MM.1S (cell line): ENCODE measurements at regions not wholly inside any gene's neighbourhood (a gene's known extent, or its start where the extent isn't known, plus 50 kb on each side); places are given as distances from the start of the nearest gene placed in this dataset.

Experiments used
- DNase-seq: peaks from one replicate; pipeline ENCODE4 v3.0.0-alpha.2; 2015
- H2AFZ ChIP-seq: fragments of 300-600 bp; sonication (generic); 2 replicates; pipeline ENCODE4 v1.6.0; 2016; ENCODE audit warnings: antibody characterized with exemption, low read length
- H3F3A ChIP-seq: fragments of 300-600 bp; sonication (generic); 2 replicates; pipeline ENCODE4 v1.6.1; 2016; ENCODE audit warnings: mild to moderate bottlenecking, antibody characterized with exemption, low read length, moderate library complexity, mixed read lengths; ENCODE audit not compliant: insufficient read depth
- H3K27ac ChIP-seq: fragments of 300-600 bp; sonication (generic); 2 replicates; pipeline ENCODE4 v1.5.1; 2016; ENCODE audit warnings: mild to moderate bottlenecking, low read length
- H3K27me3 ChIP-seq: fragments of 300-600 bp; sonication (generic); replicated peaks from 2 replicates; pipeline ENCODE4 v1.6.0; 2016; ENCODE audit warnings: low read length; ENCODE audit not compliant: insufficient read depth
- H3K36me3 ChIP-seq: fragments of 300-600 bp; sonication (generic); replicated peaks from 2 replicates; pipeline ENCODE4 v1.6.1; 2016; ENCODE audit warnings: mild to moderate bottlenecking, low read length, mixed read lengths; ENCODE audit not compliant: insufficient read depth
- H3K4me1 ChIP-seq: fragments of 300-600 bp; sonication (generic); 2 replicates; pipeline ENCODE4 v1.6.1; 2016; ENCODE audit warnings: low read length, mixed read lengths
- H3K4me2 ChIP-seq: fragments of 300-600 bp; sonication (generic); 2 replicates; pipeline ENCODE4 v1.6.0; 2016; ENCODE audit warnings: low read depth, low read length
- H3K4me3 ChIP-seq: fragments of 300-600 bp; sonication (generic); 2 replicates; pipeline ENCODE4 v1.5.1; 2016; ENCODE audit warnings: low read length, mixed read lengths
- H3K79me2 ChIP-seq: fragments of 300-600 bp; sonication (generic); 2 replicates; pipeline ENCODE4 v1.6.1; 2016; ENCODE audit warnings: mixed run types, low read length, mixed read lengths
- H3K9ac ChIP-seq: fragments of 300-600 bp; sonication (generic); 2 replicates; pipeline ENCODE4 v1.6.1; 2016; ENCODE audit warnings: low read length, mixed read lengths
- H3K9me2 ChIP-seq: fragments of 300-600 bp; sonication (generic); replicated peaks from 2 replicates; pipeline ENCODE4 v1.6.1; 2016; ENCODE audit warnings: mild to moderate bottlenecking, low read length, mixed read lengths; ENCODE audit not compliant: insufficient read depth
- H3K9me3 ChIP-seq: fragments of 300-600 bp; sonication (generic); replicated peaks from 2 replicates; pipeline ENCODE4 v1.6.1; 2016; ENCODE audit warnings: mild to moderate bottlenecking, low read length, mixed read lengths; ENCODE audit not compliant: insufficient read depth
- H4K20me1 ChIP-seq: fragments of 300-600 bp; sonication (generic); 2 replicates; pipeline ENCODE4 v1.6.1; 2016; ENCODE audit warnings: mild to moderate bottlenecking, low read length, moderate library complexity, mixed read lengths; ENCODE audit not compliant: insufficient read depth
- EZH2 ChIP-seq: fragments of 300-600 bp; sonication (generic); optimal IDR thresholded peaks from 2 replicates; pipeline ENCODE3; 2017; ENCODE audit warnings: low read depth, mild to moderate bottlenecking, antibody characterized with exemption, low read length, mixed read lengths
- EZH2phosphoT487 ChIP-seq: fragments of 300-600 bp; sonication (generic); IDR thresholded peaks from 2 replicates; pipeline ENCODE4 v1.6.1; 2018; ENCODE audit warnings: antibody characterized with exemption, low read length
- TF ChIP-seq, protein P1 (sequence below): fragments of 300-600 bp; sonication (generic); IDR thresholded peaks from 2 replicates; pipeline ENCODE4 v1.5.1; 2016; ENCODE audit warnings: antibody characterized with exemption, low read length, mixed read lengths

DNA sequence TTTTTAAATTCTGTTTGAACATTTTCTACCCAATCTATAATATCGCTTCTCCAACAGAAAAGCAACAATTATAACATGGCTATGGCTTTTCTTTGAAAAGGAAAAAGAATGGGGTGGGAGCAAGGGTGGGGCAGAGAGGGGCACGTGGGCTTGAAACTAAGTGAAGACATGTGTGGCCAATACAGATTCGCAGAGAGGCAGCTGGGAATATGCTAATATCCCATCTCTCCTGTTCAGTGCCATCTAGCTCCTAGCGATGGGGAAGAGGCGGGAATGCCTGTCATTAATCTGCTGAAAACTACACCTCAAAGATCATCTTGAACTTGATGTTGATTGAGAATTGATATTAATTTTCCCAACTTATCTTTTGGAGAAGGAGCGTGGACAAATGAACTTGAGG is 65.5 kb upstream of the ITGA6 start:
- Histone ChIP-seq H3K9ac (no peak overlapping the region), H3F3A (no peaks in the 10 kb centered on the region), H3K4me3 (no peak overlapping the region), H3K4me2 (no peak overlapping the region), H3K27ac (no peak overlapping the region), H3K4me1 (no peaks in the 10 kb centered on the region), H2AFZ (no peak overlapping the region), H3K9me3 (no peaks in the 10 kb centered on the region), H3K27me3 (no peaks in the 10 kb centered on the region), H4K20me1 (no peaks in the 10 kb centered on the region), H3K36me3 (no peaks in the 10 kb centered on the region), H3K9me2 (no peaks in the 10 kb centered on the region), H3K79me2 (no peaks in the 10 kb centered on the region)
- TF ChIP-seq EZH2phosphoT487 (no peak), EZH2 (no peak)
- TF ChIP-seq, protein P1, sequence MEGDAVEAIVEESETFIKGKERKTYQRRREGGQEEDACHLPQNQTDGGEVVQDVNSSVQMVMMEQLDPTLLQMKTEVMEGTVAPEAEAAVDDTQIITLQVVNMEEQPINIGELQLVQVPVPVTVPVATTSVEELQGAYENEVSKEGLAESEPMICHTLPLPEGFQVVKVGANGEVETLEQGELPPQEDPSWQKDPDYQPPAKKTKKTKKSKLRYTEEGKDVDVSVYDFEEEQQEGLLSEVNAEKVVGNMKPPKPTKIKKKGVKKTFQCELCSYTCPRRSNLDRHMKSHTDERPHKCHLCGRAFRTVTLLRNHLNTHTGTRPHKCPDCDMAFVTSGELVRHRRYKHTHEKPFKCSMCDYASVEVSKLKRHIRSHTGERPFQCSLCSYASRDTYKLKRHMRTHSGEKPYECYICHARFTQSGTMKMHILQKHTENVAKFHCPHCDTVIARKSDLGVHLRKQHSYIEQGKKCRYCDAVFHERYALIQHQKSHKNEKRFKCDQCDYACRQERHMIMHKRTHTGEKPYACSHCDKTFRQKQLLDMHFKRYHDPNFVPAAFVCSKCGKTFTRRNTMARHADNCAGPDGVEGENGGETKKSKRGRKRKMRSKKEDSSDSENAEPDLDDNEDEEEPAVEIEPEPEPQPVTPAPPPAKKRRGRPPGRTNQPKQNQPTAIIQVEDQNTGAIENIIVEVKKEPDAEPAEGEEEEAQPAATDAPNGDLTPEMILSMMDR: no peak
- DNase-seq: no peak

DNA sequence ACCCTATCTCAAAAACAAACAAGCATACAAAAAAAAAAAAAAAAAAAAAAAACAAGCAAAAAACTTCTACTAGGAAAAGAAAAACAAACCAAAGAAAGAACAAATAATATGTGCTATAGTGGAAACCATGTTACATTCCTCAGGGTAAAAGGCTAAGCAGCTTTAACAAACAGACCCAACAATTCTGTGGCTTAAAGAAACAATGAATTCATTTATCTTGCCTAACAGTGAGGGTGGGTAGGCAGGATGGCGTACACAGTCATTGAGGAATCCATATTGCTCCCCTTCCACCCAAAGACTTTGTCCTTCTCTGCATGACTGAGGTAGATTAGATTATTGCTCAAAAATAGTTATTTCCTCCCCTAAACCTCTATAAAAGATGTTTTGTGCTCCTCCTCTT is 63.1 kb upstream of the ITGA6 start:
- H3K4me3 ChIP-seq: no peak overlapping the region
- H3K9me2 ChIP-seq: no peaks in the 10 kb centered on the region
- no peaks in the 10 kb centered on the region for H3K27me3 ChIP-seq
- no peaks in the 10 kb centered on the region for H3K79me2 ChIP-seq
- DNase-seq: no peak
- no peaks in the 10 kb centered on the region for H3F3A ChIP-seq
- no peak overlapping the region for H3K27ac ChIP-seq
- no peaks in the 10 kb centered on the region for H3K4me1 ChIP-seq
- no peak overlapping the region for H3K4me2 ChIP-seq
- no peaks in the 10 kb centered on the region for H4K20me1 ChIP-seq
- TF ChIP-seq EZH2 (no peak), EZH2phosphoT487 (no peak)
- TF ChIP-seq, protein P1: no peak
- H3K9ac ChIP-seq: no peak overlapping the region
- H2AFZ ChIP-seq: no peak overlapping the region
- H3K36me3 ChIP-seq: no peaks in the 10 kb centered on the region
- no peaks in the 10 kb centered on the region for H3K9me3 ChIP-seq

DNA sequence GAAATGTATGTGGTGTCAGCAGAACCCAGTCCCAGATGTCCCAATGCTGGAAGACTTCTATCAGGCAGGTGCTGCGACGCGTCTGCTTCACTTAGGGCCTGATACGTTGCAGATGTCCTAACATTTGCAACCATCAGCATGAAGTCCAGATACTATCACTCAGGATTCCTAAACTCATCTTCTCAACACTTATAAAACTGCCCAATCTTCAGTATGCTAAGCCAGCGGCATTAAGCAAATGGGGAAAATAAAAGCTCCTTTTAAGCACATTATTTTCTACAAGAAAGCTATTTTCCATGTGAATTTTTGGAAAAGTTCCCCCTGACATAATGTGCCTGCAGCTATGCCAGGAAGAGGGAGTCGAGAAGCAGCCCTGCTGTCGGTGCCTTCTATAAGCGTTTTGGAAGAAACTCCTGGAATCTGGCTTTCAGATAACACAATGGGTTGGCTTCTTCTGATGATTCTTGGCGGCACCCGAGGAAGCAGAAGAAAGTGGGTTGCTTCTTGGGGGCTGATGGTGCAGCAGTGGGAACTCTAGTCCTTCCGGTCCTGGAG is 60.7 kb upstream of the ITGA6 start:
- no peak for DNase-seq

DNA sequence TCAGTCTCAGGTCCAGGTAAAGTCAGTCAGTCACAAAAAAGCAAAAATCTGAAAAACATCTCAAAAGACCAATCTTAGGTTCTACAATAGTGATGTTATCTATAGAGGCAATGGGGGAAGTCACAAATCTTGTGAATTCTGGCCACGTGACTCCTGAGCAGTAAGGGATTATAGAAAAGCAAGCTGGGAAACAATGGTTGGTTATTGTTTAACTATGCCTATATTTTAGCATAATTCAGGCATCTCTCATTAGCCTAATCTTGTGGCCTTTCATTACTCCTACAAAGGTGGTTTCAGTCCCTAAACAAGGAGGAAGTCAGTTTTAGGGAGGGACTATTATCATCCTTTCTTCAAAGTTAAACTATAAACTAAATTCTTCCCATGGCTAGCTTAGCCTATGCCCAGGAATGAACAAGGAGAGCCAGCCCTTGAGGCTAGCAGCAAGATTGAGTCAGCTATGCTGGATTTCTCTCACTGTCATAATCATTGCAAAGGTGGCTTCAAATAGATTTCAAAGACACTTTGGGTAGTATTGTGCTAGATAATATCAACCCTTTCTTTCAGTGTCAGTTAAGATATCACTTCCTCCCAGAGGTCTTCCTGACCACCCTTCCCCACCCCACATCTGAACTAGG is 56.4 kb upstream of the ITGA6 start:
- Histone ChIP-seq H3K4me2 (no peak overlapping the region), H3K9me2 (no peaks in the 10 kb centered on the region), H3K4me1 (no peaks in the 10 kb centered on the region), H3K27me3 (no peaks in the 10 kb centered on the region), H3K9me3 (no peaks in the 10 kb centered on the region), H3K36me3 (no peaks in the 10 kb centered on the region), H3K9ac (no peak overlapping the region), H2AFZ (no peak overlapping the region), H3K79me2 (no peaks in the 10 kb centered on the region), H4K20me1 (no peaks in the 10 kb centered on the region), H3F3A (no peaks in the 10 kb centered on the region), H3K4me3 (no peak overlapping the region), H3K27ac (no peak overlapping the region)
- TF ChIP-seq, protein P1: no peak
- TF ChIP-seq EZH2: no peak
- no peak for DNase-seq

More for the DNA sequence above, 60.7 kb upstream of the ITGA6 start:
- H3K4me1 ChIP-seq: no peaks in the 10 kb centered on the region
- no peaks in the 10 kb centered on the region for H3K9me2 ChIP-seq
- no peak for TF ChIP-seq EZH2phosphoT487
- no peaks in the 10 kb centered on the region for H4K20me1 ChIP-seq
- H3K4me3 ChIP-seq: no peak overlapping the region
- no peaks in the 10 kb centered on the region for H3K36me3 ChIP-seq
- no peak overlapping the region for H2AFZ ChIP-seq
- H3K9ac ChIP-seq: no peak overlapping the region
- no peaks in the 10 kb centered on the region for H3K79me2 ChIP-seq
- H3K27me3 ChIP-seq: no peaks in the 10 kb centered on the region
- H3K4me2 ChIP-seq: no peak overlapping the region
- H3K27ac ChIP-seq: no peak overlapping the region
- H3F3A ChIP-seq: no peaks in the 10 kb centered on the region
- no peaks in the 10 kb centered on the region for H3K9me3 ChIP-seq
